ENCODE measurements at regions not wholly inside any gene's neighbourhood (a gene's known extent, or its start where the extent isn't known, plus 50 kb on each side); places are given as distances from the start of the nearest gene placed in this dataset.

- DNase-seq (ENCODE audit: low read depth in 3 of 3) = no peak
These were observed 304.1 kb downstream of the MCTP2 start for GRCh38 chr15:94535298-94536048.

GRCh38 chr15:94536549-94536948 lies 305.2 kb downstream of the MCTP2 start:
- no peak for DNase-seq (ENCODE audit: low read depth in 3 of 3)

GRCh38 chr15:94538280-94538679 lies 306.9 kb downstream of the MCTP2 start:
- DNase-seq (ENCODE audit: low read depth in 3 of 3) = no peak

- DNase-seq (ENCODE audit: low read depth in 3 of 3) = no peak
These were observed 311.0 kb downstream of the MCTP2 start for GRCh38 chr15:94542391-94542790.

- no peak for DNase-seq (ENCODE audit: low read depth in 3 of 3)
These were observed 315.4 kb downstream of the MCTP2 start for GRCh38 chr15:94546808-94547207.

GRCh38 chr15:94547711-94548110 lies 316.4 kb downstream of the MCTP2 start:
- no peak for DNase-seq (ENCODE audit: low read depth in 3 of 3)

- DNase-seq (ENCODE audit: low read depth in 3 of 3) = no peak
These were observed 324.6 kb downstream of the MCTP2 start for GRCh38 chr15:94555841-94556519.

GRCh38 chr15:94561036-94561689 lies 329.8 kb downstream of the MCTP2 start:
- DNase-seq (ENCODE audit: low read depth in 3 of 3) = no peak

GRCh38 chr15:94563456-94563855 lies 332.1 kb downstream of the MCTP2 start:
- no peak for DNase-seq (ENCODE audit: low read depth in 3 of 3)

- DNase-seq (ENCODE audit: low read depth in 3 of 3) = no peak
These were observed 345.6 kb downstream of the MCTP2 start for GRCh38 chr15:94576889-94577533.

GRCh38 chr15:94579286-94579685 lies 347.9 kb downstream of the MCTP2 start:
- no peak for DNase-seq (ENCODE audit: low read depth in 3 of 3)

GRCh38 chr15:94580211-94580885 lies 349.0 kb downstream of the MCTP2 start:
- DNase-seq (ENCODE audit: low read depth in 3 of 3) = no peak

GRCh38 chr15:94582368-94582767 lies 351.0 kb downstream of the MCTP2 start:
- no peak for DNase-seq (ENCODE audit: low read depth in 3 of 3)

GRCh38 chr15:94584833-94585244 lies 353.5 kb downstream of the MCTP2 start:
- no peak for DNase-seq (ENCODE audit: low read depth in 3 of 3)

GRCh38 chr15:94586099-94586498 lies 354.7 kb downstream of the MCTP2 start:
- DNase-seq (ENCODE audit: low read depth in 3 of 3) = no peak

GRCh38 chr15:94587113-94587512 lies 355.8 kb downstream of the MCTP2 start:
- DNase-seq (ENCODE audit: low read depth in 3 of 3) = no peak

- no peak for DNase-seq (ENCODE audit: low read depth in 3 of 3)
These were observed 357.6 kb downstream of the MCTP2 start for GRCh38 chr15:94588993-94589392.

GRCh38 chr15:94592495-94592894 lies 361.1 kb downstream of the MCTP2 start:
- DNase-seq (ENCODE audit: low read depth in 3 of 3) = no peak

- DNase-seq (ENCODE audit: low read depth in 3 of 3) = no peak
These were observed 365.3 kb downstream of the MCTP2 start for GRCh38 chr15:94596707-94597106.

- DNase-seq (ENCODE audit: low read depth in 3 of 3) = no peak
These were observed 369.1 kb downstream of the MCTP2 start for GRCh38 chr15:94600505-94600904.

- DNase-seq (ENCODE audit: low read depth in 3 of 3) = no peak
These were observed 371.6 kb downstream of the MCTP2 start for GRCh38 chr15:94602754-94603470.
